ENCODE measurements at regions not wholly inside any gene's neighbourhood (a gene's known extent, or its start where the extent isn't known, plus 50 kb on each side); places are given as distances from the start of the nearest gene placed in this dataset.

GRCh38 chr22:49398646-49399045 lies 429.0 kb downstream of the BRD1 start:
- Histone ChIP-seq H3K9me3 (ENCODE audit: control extremely low read depth in 1 of 3, control insufficient read depth in 2 of 3, insufficient read depth in 1 of 3, low read length in 2 of 3) (peaks cover 0 to 28% (median 0%) of the 10 kb centered on the region in 3 donors), H3K27ac (ENCODE audit: low read length in 2 of 2) (no peak overlapping the region), H3K79me2 (ENCODE audit: control insufficient read depth, insufficient read depth, low read length) (no peaks in the 10 kb centered on the region), H3K4me1 (ENCODE audit: control insufficient read depth in 2 of 2, insufficient read depth in 2 of 2, low read length in 2 of 2) (no peaks in the 10 kb centered on the region), H3K4me3 (ENCODE audit: control extremely low read depth in 1 of 5, extremely low read depth in 1 of 5, insufficient read depth in 1 of 5, low read depth in 2 of 5, low read length in 4 of 5) (no peak overlapping the region), H4K20me1 (ENCODE audit: control insufficient read depth, insufficient read depth, low read length, poor library complexity, severe bottlenecking) (no peaks in the 10 kb centered on the region), H3K9ac (ENCODE audit: low read length) (no peak overlapping the region), H3K27me3 (replicated peaks in 1 of 4; ENCODE audit: control extremely low read depth in 1 of 4, control insufficient read depth in 3 of 4, insufficient read depth in 4 of 4, low read length in 3 of 4) (no peaks in the 10 kb centered on the region), H3K36me3 (replicated peaks in 1 of 2; ENCODE audit: control extremely low read depth in 1 of 2, control insufficient read depth in 1 of 2, extremely low read depth in 1 of 2, insufficient read depth in 2 of 2, low read length in 1 of 2) (no peaks in the 10 kb centered on the region), H2AFZ (ENCODE audit: insufficient read depth, low read depth, low read length, poor library complexity, severe bottlenecking) (no peak overlapping the region), H3K4me2 (replicated peaks; ENCODE audit: low read depth, low read length, poor library complexity, severe bottlenecking) (no peak overlapping the region)
- WGBS (ENCODE audit: insufficient coverage) = 80% methylated on average over 9 of the region's 15 CpGs
- peaks cover 2% of the 10 kb centered on the region for H3K9me3 Mint-ChIP-seq (ENCODE audit: insufficient read depth)
- H3K4me3 Mint-ChIP-seq = no peak overlapping the region
- TF ChIP-seq CTCF (IDR thresholded peaks at IDR 0.05) (no peak), EZH2 (IDR thresholded peaks at IDR 0.05; ENCODE audit: borderline replicate concordance, insufficient read depth, low read depth, low read length, poor library complexity, severe bottlenecking) (no peak)
- H3K27ac Mint-ChIP-seq = no peak overlapping the region
- POLR2A ChIA-PET = no interaction called here
- CTCF ChIA-PET = no interaction called here
- ATAC-seq (ENCODE audit: low read depth) (no peak), DNase-seq (no peak)
- intact Hi-C loops (cut with micrococcal nuclease) = no loop called here
- H3K4me1 Mint-ChIP-seq = no peaks in the 10 kb centered on the region
- H3K27me3 Mint-ChIP-seq = peaks cover 3% of the 10 kb centered on the region

GRCh38 chr22:49398115-49398514 lies 429.6 kb downstream of the BRD1 start:
- Histone ChIP-seq H3K4me2 (replicated peaks; ENCODE audit: low read depth, low read length, poor library complexity, severe bottlenecking) (no peak overlapping the region), H3K79me2 (ENCODE audit: control insufficient read depth, insufficient read depth, low read length) (no peaks in the 10 kb centered on the region), H3K9me3 (ENCODE audit: control extremely low read depth in 1 of 3, control insufficient read depth in 2 of 3, insufficient read depth in 1 of 3, low read length in 2 of 3) (peaks cover 0 to 33% (median 0%) of the 10 kb centered on the region in 3 donors), H3K4me1 (ENCODE audit: control insufficient read depth in 2 of 2, insufficient read depth in 2 of 2, low read length in 2 of 2) (no peaks in the 10 kb centered on the region), H3K4me3 (ENCODE audit: control extremely low read depth in 1 of 5, extremely low read depth in 1 of 5, insufficient read depth in 1 of 5, low read depth in 2 of 5, low read length in 4 of 5) (no peak overlapping the region), H2AFZ (ENCODE audit: insufficient read depth, low read depth, low read length, poor library complexity, severe bottlenecking) (no peak overlapping the region), H3K27me3 (replicated peaks in 1 of 4; ENCODE audit: control extremely low read depth in 1 of 4, control insufficient read depth in 3 of 4, insufficient read depth in 4 of 4, low read length in 3 of 4) (no peaks in the 10 kb centered on the region), H3K36me3 (replicated peaks in 1 of 2; ENCODE audit: control extremely low read depth in 1 of 2, control insufficient read depth in 1 of 2, extremely low read depth in 1 of 2, insufficient read depth in 2 of 2, low read length in 1 of 2) (no peaks in the 10 kb centered on the region), H4K20me1 (ENCODE audit: control insufficient read depth, insufficient read depth, low read length, poor library complexity, severe bottlenecking) (no peaks in the 10 kb centered on the region), H3K9ac (ENCODE audit: low read length) (no peak overlapping the region), H3K27ac (ENCODE audit: low read length in 2 of 2) (no peak overlapping the region)
- POLR2A ChIA-PET = no interaction called here
- WGBS (ENCODE audit: insufficient coverage) = 91% methylated on average over 14 of the region's 17 CpGs
- Mint-ChIP-seq H3K9me3 (ENCODE audit: insufficient read depth) (peaks cover 2% of the 10 kb centered on the region), H3K4me1 (no peaks in the 10 kb centered on the region), H3K27me3 (peaks cover 3% of the 10 kb centered on the region), H3K27ac (no peak overlapping the region), H3K4me3 (no peak overlapping the region)
- CTCF ChIA-PET = no interaction called here
- no peak for DNase-seq
- intact Hi-C loops (cut with micrococcal nuclease) = no loop called here
- no peak for ATAC-seq (ENCODE audit: low read depth)
- TF ChIP-seq CTCF (IDR thresholded peaks at IDR 0.05) (no peak), EZH2 (IDR thresholded peaks at IDR 0.05; ENCODE audit: borderline replicate concordance, insufficient read depth, low read depth, low read length, poor library complexity, severe bottlenecking) (no peak)
